ENCODE measurements at regions not wholly inside any gene's neighbourhood (a gene's known extent, or its start where the extent isn't known, plus 50 kb on each side); places are given as distances from the start of the nearest gene placed in this dataset.

GRCh38 chr7:46567858-46568257 is 646.8 kb upstream of the IGFBP3 start:
- H3K36me3 Mint-ChIP-seq = no peaks in the 10 kb centered on the region
- DNase-seq (ENCODE audit: low spot score) (no peak), ATAC-seq (peak; percentile 67)
- POLR2A ChIA-PET = no interaction called here
- H3K9me3 Mint-ChIP-seq = peaks cover 10% of the 10 kb centered on the region
- H3K4me1 Mint-ChIP-seq = peaks cover 5% of the 10 kb centered on the region; the same call in 1 of the 2 replicates
- H3K27ac Mint-ChIP-seq = no peak overlapping the region
- no peak for TF ChIP-seq NR1H2 (CRISPR knock-in tag; IDR thresholded peaks at IDR 0.05)
- TF ChIP-seq OVOL2 (CRISPR knock-in tag; IDR thresholded peaks at IDR 0.05; ENCODE audit: borderline replicate concordance) = no peak
- no peak for TF ChIP-seq ZNF423 (CRISPR knock-in tag; IDR thresholded peaks at IDR 0.05)
- no peaks in the 10 kb centered on the region for H3K27me3 Mint-ChIP-seq (ENCODE audit: low read depth)
- CTCF ChIA-PET = no interaction called here
- no peak overlapping the region for H3K4me3 Mint-ChIP-seq

- Mint-ChIP-seq H3K27ac (no peak overlapping the region), H3K9me3 (peaks cover 19% of the 10 kb centered on the region), H3K4me1 (peaks cover 5% of the 10 kb centered on the region; the same call in 1 of the 2 replicates), H3K36me3 (no peaks in the 10 kb centered on the region), H3K4me3 (no peak overlapping the region), H3K27me3 (ENCODE audit: low read depth) (no peaks in the 10 kb centered on the region)
- ChIA-PET CTCF (no interaction called here), POLR2A (no interaction called here)
- DNase-seq (ENCODE audit: low spot score) (no peak), ATAC-seq (no peak)
- TF ChIP-seq NFATC4 (CRISPR knock-in tag; IDR thresholded peaks at IDR 0.05) = no peak
- TF ChIP-seq IRF2 (CRISPR knock-in tag; IDR thresholded peaks at IDR 0.05; ENCODE audit: borderline replicate concordance, low read depth) = no peak
- TF ChIP-seq CTCF (IDR thresholded peaks at IDR 0.05) = no peak
- no peak for TF ChIP-seq ZNF416 (CRISPR knock-in tag; IDR thresholded peaks at IDR 0.05)
- no peak for TF ChIP-seq ZNF425 (CRISPR knock-in tag; conservative IDR thresholded peaks at IDR 0.05)
- no peak for TF ChIP-seq E2F4 (CRISPR knock-in tag; IDR thresholded peaks at IDR 0.05; ENCODE audit: borderline replicate concordance, low read depth)
- TF ChIP-seq NFYB (CRISPR knock-in tag; conservative IDR thresholded peaks at IDR 0.05; ENCODE audit: low read depth) = no peak
- no peak for TF ChIP-seq GABPB1 (CRISPR knock-in tag; IDR thresholded peaks at IDR 0.05)
- no peak for TF ChIP-seq HMGXB4 (CRISPR knock-in tag; IDR thresholded peaks at IDR 0.05)
- TF ChIP-seq ZNF219 (CRISPR knock-in tag; IDR thresholded peaks at IDR 0.05; ENCODE audit: borderline replicate concordance) = no peak
- TF ChIP-seq GTF2I (CRISPR knock-in tag; conservative IDR thresholded peaks at IDR 0.05) = no peak
Observed at GRCh38 chr7:46566097-46566774, 645.2 kb upstream of the IGFBP3 start.

GRCh38 chr7:46565253-46566096 is 644.4 kb upstream of the IGFBP3 start:
- H3K36me3 Mint-ChIP-seq = no peaks in the 10 kb centered on the region
- ATAC-seq (no peak), DNase-seq (ENCODE audit: low spot score) (no peak)
- H3K27ac Mint-ChIP-seq = no peak overlapping the region
- H3K4me3 Mint-ChIP-seq = no peak overlapping the region
- H3K27me3 Mint-ChIP-seq (ENCODE audit: low read depth) = no peaks in the 10 kb centered on the region
- ChIA-PET POLR2A (no interaction called here), CTCF (no interaction called here)
- peaks cover 5% of the 10 kb centered on the region; the same call in 1 of the 2 replicates for H3K4me1 Mint-ChIP-seq
- peaks cover 25% of the 10 kb centered on the region for H3K9me3 Mint-ChIP-seq
- TF ChIP-seq ARID4B (CRISPR knock-in tag; IDR thresholded peaks at IDR 0.05; ENCODE audit: borderline replicate concordance) (no peak), ZNF232 (CRISPR knock-in tag; IDR thresholded peaks at IDR 0.05) (no peak), TEAD1 (CRISPR knock-in tag; IDR thresholded peaks at IDR 0.05) (no peak), NFE2L1 (CRISPR knock-in tag; IDR thresholded peaks at IDR 0.05) (no peak)
